C4-2B (cell line): ENCODE measurements at regions not wholly inside any gene's neighbourhood (a gene's known extent, or its start where the extent isn't known, plus 50 kb on each side); places are given as distances from the start of the nearest gene placed in this dataset.
"Not testable (repeated sequence)": the region's sequence is repeated elsewhere in the genome, so short reads cannot be mapped to it uniquely, and the experiment has no call there.

ENCODE experiments used
- ZFX ChIP-seq: fragments of 450-650 bp; IDR thresholded peaks from 2 replicates; pipeline ENCODE4 v1.6.1; 2017
- TF ChIP-seq, protein P1 (sequence below): fragments of 450-650 bp; conservative IDR thresholded peaks from 2 replicates; pipeline ENCODE4 v1.5.1; 2017; ENCODE audit warnings: mild to moderate bottlenecking

GRCh38 chr2:153664009-153664408 lies 185.4 kb upstream of the RPRM start:
- TF ChIP-seq, protein P1, sequence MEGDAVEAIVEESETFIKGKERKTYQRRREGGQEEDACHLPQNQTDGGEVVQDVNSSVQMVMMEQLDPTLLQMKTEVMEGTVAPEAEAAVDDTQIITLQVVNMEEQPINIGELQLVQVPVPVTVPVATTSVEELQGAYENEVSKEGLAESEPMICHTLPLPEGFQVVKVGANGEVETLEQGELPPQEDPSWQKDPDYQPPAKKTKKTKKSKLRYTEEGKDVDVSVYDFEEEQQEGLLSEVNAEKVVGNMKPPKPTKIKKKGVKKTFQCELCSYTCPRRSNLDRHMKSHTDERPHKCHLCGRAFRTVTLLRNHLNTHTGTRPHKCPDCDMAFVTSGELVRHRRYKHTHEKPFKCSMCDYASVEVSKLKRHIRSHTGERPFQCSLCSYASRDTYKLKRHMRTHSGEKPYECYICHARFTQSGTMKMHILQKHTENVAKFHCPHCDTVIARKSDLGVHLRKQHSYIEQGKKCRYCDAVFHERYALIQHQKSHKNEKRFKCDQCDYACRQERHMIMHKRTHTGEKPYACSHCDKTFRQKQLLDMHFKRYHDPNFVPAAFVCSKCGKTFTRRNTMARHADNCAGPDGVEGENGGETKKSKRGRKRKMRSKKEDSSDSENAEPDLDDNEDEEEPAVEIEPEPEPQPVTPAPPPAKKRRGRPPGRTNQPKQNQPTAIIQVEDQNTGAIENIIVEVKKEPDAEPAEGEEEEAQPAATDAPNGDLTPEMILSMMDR: not testable (repeated sequence)
- not testable (repeated sequence) for TF ChIP-seq ZFX
